GM19467 (cell line): ENCODE measurements at regions not wholly inside any gene's neighbourhood (a gene's known extent, or its start where the extent isn't known, plus 50 kb on each side); places are given as distances from the start of the nearest gene placed in this dataset.

Experiments used
- ATAC-seq: cut with Tn5 transposase; IDR thresholded peaks from one replicate; pipeline ENCODE4 v1.9.1; 2021; ENCODE audit warnings: mild to moderate bottlenecking, moderate library complexity; ENCODE audit not compliant: unreplicated experiment

- no peak for ATAC-seq
Measured at GRCh38 chr5:101937041-101937440, 359.0 kb downstream of the SLCO4C1 start.

DNA sequence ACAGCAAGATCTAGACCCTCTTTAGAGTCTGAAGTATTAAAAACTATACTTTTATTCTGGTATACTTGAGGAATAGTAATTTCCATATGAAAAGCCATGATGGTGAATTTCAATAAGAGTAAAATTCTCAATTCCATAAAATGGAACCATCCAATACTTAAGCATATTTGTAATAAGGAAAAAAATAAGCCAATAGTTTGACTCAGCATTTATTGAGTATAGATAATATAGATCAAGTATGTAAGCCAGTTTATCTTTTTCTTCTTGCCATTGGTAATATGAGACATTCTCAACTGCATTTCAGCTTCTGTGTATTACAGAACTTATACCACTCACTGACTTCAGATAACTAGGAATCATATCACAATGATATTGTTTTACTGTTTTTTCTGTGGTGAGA, 361.0 kb downstream of the SLCO4C1 start:
- no peak for ATAC-seq

GRCh38 chr5:101932599-101932998, 363.5 kb downstream of the SLCO4C1 start:
- ATAC-seq, result no peak

DNA sequence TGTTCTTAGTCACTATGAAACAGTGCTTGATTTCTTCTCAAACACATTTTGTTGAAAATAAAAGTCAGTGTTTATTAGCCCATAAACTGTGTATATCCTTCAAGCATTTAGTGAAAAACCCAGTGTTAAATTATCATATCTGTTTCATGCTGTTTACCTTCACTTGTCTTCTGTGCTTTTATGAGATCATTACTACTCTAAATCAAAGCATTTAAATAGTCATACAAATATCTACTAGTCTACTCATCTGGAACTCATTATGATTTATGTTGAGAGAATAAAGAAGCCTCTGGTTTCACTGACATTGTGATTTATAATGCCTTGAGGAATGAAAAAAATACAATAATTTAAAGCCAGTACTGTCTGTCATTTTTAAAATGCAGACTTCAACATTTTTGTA, 366.5 kb downstream of the SLCO4C1 start:
- ATAC-seq, result no peak

- ATAC-seq, result no peak
Measured at GRCh38 chr5:101917166-101917565, 378.9 kb downstream of the SLCO4C1 start.

- no peak for ATAC-seq
Measured at GRCh38 chr5:101915554-101915953, 380.5 kb downstream of the SLCO4C1 start.

GRCh38 chr5:101904736-101905135, 391.3 kb downstream of the SLCO4C1 start:
- ATAC-seq, result no peak

DNA sequence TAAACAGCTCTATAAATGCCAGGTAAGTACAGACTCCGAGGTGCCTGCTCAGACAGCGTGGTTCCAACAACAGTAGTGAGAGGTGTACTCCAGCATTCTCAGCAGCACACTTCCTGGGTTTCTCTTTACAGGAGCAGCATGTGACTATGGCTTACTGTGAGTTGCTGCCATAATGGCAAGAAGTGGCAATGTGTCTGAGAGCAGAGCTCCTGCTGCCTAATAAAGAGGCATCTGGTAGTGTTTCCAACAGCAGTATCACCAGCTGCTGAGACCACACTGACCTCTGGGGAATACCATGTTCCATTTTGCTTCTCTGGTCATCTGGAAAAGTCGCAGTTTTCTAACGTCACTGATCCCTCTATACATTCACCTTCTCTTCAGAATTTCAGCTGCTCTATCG, 398.2 kb downstream of the SLCO4C1 start:
- ATAC-seq, result no peak

DNA sequence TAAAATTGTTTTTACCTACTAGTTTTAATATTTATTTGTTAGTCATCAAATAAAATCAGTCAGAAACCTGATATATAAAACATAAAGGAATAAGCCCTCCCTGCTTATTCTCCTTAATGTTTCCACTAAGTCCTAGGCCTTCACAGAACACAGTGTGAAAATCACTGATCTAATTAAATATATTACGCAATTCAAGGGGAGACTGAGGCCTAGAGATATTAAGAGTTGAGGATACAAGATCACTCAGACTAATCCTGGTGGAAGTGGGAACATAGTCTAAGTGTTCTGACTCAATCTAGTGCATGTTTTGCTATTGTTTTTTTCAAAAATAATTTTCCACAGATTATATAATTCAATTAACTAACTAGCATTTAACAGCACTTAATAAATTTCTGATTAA, 401.1 kb downstream of the SLCO4C1 start:
- no peak for ATAC-seq

DNA sequence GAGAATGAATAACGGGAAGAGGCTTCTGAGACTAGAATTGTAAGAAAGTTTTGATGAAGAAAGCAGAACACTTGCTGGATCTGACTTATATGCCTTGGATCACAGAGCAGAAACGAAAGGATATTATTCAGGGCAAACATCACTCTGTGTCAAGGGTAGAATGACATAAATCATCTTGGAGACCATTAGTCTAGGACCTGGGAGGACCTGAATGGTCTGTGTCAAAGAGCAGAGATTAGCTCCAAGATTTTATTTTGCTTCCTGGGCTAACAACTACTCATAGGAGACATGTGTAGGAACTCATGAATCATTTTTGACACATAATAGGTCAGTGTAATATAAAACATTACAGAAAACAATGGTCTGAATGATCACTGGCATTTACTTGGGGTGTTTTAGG, 417.9 kb downstream of the SLCO4C1 start:
- no peak for ATAC-seq

GRCh38 chr5:101877451-101877850, 418.6 kb downstream of the SLCO4C1 start:
- ATAC-seq, result no peak

- no peak for ATAC-seq
Measured at GRCh38 chr5:101866473-101866872, 429.6 kb downstream of the SLCO4C1 start.

DNA sequence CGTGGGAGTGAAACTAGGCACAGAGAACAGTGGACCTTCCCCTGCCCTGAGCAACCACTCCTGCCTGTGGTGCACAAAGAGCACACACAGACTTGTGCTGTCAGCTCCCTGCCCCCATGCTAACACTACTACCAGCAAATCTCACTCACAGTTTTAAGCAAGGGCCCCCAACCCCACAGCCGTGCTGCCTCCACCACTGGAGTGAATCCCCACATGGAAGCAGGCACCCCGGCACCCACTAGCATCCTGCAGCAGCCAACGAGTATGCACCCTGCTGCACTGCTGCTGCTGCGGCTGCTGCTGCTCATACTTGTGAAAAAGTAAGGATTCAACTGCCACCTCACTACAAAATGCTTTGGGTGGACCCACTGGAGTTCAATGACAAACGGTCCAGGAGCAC, 435.5 kb downstream of the SLCO4C1 start:
- no peak for ATAC-seq

DNA sequence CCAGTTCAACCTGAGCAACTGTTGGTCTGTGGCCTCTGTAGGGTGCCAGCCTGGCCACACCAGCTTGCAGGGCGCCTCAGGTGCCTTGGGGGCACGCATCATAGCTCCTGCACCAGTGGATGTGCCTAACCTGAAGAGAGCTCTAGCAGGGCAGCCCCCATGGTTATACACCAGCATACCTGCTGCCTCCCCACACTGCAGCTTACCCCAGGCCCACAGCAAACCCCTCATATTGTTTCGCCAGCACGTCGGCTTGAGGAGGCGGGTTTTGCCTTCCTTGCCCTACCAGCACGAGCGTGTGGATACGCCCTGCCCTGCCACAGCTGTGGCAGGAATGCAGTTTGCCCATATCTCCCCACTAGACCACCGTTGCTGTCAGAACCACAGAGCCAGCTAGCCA, 435.9 kb downstream of the SLCO4C1 start:
- no peak for ATAC-seq

DNA sequence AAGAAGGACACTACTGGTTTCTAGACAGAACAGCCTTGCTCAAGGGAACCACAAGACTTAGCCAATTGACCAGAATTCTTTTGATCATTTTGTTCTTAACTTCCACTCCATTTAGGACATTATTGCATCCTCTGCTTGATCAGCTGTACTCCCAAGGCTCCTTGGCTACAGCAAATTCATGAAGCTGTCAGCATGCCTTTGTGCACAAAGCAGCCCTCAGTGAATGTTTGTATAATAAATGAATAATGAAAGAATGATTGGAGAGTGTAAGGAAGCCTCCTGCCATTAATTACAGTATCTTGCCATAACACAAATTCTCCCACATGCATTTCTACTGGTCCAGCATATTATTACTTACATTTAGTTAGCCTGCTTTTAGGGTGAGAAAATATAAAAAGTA, 449.6 kb downstream of the SLCO4C1 start:
- ATAC-seq, result no peak

- no peak for ATAC-seq
Measured at GRCh38 chr5:101843055-101843454, 453.0 kb downstream of the SLCO4C1 start.

GRCh38 chr5:101838435-101838834, 457.6 kb downstream of the SLCO4C1 start:
- no peak for ATAC-seq

- ATAC-seq, result no peak
Measured at GRCh38 chr5:101829255-101829654, 466.8 kb downstream of the SLCO4C1 start.

DNA sequence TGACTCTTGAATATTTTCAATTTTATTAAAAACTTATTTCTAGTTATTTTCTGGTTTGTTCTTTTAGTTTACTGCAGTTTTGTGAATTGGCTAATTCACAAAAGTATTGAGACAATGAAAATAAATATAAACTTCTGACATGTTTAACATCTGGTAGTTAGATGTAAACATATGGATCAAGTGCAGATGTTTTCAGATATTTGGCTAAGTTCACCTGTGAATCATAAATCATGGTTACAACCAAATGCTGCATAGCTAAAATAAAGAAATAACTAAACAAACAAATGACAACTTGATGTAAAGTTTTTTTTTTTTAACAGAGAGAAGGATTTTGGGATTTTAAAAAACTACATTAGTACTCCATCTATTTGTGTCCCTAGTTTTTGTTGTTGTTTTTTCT, 484.6 kb downstream of the SLCO4C1 start:
- ATAC-seq, result no peak

GRCh38 chr5:101806410-101806809, 489.7 kb downstream of the SLCO4C1 start:
- no peak for ATAC-seq

- no peak for ATAC-seq
Measured at GRCh38 chr5:101796427-101796826, 499.7 kb downstream of the SLCO4C1 start.

DNA sequence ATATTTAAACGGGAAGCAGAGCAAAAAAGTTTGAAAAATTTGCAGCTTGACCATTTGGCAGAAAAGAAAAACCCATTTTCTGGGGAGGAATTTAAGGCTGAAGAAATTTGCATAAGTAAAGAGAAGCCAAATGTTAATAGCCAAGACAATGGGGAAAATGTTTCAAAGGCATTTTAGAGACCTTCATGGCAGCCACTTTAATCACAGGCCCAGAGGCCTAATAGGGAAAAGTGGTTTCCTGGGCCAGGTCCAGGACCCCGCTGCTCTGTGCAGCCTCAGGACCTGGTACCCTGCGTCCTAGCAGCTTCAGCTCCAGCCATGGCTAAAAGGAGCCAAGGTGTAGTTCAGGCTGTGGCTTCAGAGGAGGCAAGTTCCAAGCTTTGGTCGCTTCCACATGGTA, 507.3 kb downstream of the SLCO4C1 start:
- no peak for ATAC-seq

DNA sequence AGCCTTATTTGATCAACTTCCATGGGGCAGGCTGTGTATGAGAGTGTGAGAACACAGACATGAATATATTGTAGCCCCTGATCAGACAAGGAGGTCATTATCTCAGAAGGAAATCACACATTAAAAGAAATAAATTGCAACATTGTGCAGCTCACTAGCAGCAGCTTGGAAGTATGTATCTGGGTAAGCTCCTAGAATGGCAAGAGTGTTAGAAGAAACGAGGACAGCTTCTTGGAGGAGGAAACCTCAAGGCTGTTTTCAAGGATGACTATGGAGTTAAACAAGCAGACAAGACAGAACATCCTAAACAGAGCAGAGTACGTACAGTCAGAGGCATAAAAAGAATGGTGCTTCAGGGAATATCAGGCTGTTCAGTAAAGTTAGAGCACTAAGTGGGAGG, 511.0 kb downstream of the SLCO4C1 start:
- ATAC-seq, result no peak
